Neural progenitor cell (in vitro differentiated cells): ENCODE measurements at regions not wholly inside any gene's neighbourhood (a gene's known extent, or its start where the extent isn't known, plus 50 kb on each side); places are given as distances from the start of the nearest gene placed in this dataset.

ENCODE experiments used
- DNase-seq: peaks from one replicate; pipeline ENCODE4 v3.0.0-alpha.2; 2016; ENCODE audit warnings: low spot score
- H2AFZ ChIP-seq: fragments of 200-600 bp; sonication (generic); replicated peaks from 2 replicates; pipeline ENCODE4 v1.6.1; 2016; ENCODE audit warnings: antibody characterized with exemption
- H3F3A ChIP-seq: fragments of 200-600 bp; sonication (generic); 2 replicates; pipeline ENCODE4 v1.6.1; 2016; ENCODE audit warnings: antibody characterized with exemption, low read depth
- H3K27ac ChIP-seq: fragments of 200-600 bp; sonication (generic); 2 replicates; pipeline ENCODE4 v1.5.1; 2016; ENCODE audit warnings: mild to moderate bottlenecking
- H3K27me3 ChIP-seq: fragments of 200-600 bp; sonication (generic); 2 replicates; pipeline ENCODE4 v1.6.1; 2016; ENCODE audit warnings: mild to moderate bottlenecking, moderate library complexity
- H3K36me3 ChIP-seq: fragments of 200-600 bp; sonication (generic); 2 replicates; pipeline ENCODE4 v1.5.1; 2016
- H3K4me1 ChIP-seq: fragments of 200-600 bp; sonication (generic); 2 replicates; pipeline ENCODE4 v1.6.1; 2016; ENCODE audit warnings: mixed run types
- H3K4me2 ChIP-seq: fragments of 200-600 bp; sonication (generic); 2 replicates; pipeline ENCODE4 v1.6.1; 2016
- H3K4me3 ChIP-seq: fragments of 200-600 bp; sonication (generic); 2 replicates; pipeline ENCODE4 v1.5.1; 2016
- H3K79me2 ChIP-seq: fragments of 200-600 bp; sonication (generic); 2 replicates; pipeline ENCODE4 v1.6.1; 2016; ENCODE audit warnings: low read depth
- H3K9ac ChIP-seq: fragments of 200-600 bp; sonication (generic); 2 replicates; pipeline ENCODE4 v1.6.1; 2016
- H3K9me3 ChIP-seq: fragments of 200-600 bp; sonication (generic); 2 replicates; pipeline ENCODE4 v1.5.1; 2016; ENCODE audit warnings: low read depth
- H4K20me1 ChIP-seq: fragments of 200-600 bp; sonication (generic); 2 replicates; pipeline ENCODE4 v1.6.1; 2016; ENCODE audit warnings: low read depth
- H3K27ac Mint-ChIP-seq: 3 replicates; pipeline ENCODE4 v1.8.0; 2021; ENCODE audit warnings: mixed read lengths
- H3K27me3 Mint-ChIP-seq: 2 replicates; pipeline ENCODE4 v1.8.0; 2022; ENCODE audit warnings: low read depth, mild to moderate bottlenecking, inconsistent platforms, moderate library complexity, mixed read lengths; ENCODE audit not compliant: insufficient read depth
- H3K36me3 Mint-ChIP-seq: 3 replicates; pipeline ENCODE4 v1.8.0; 2021; ENCODE audit warnings: mixed read lengths
- H3K4me1 Mint-ChIP-seq: 3 replicates; pipeline ENCODE4 v1.8.0; 2021; ENCODE audit warnings: mixed read lengths
- H3K4me3 Mint-ChIP-seq: 3 replicates; pipeline ENCODE4 v1.8.0; 2021; ENCODE audit warnings: mild to moderate bottlenecking, moderate library complexity, mixed read lengths
- H3K9me3 Mint-ChIP-seq: 3 replicates; pipeline ENCODE4 v1.8.0; 2020; ENCODE audit warnings: mixed read lengths
- CTCF ChIP-seq: fragments of 200-600 bp; sonication (generic); IDR thresholded peaks from 2 replicates; pipeline ENCODE4 v1.5.1; 2017; ENCODE audit warnings: antibody characterized with exemption, mild to moderate bottlenecking
- EZH2 ChIP-seq: fragments of 200-600 bp; sonication (generic); IDR thresholded peaks from 2 replicates; pipeline ENCODE4 v1.6.1; 2017; ENCODE audit warnings: antibody characterized with exemption, mild to moderate bottlenecking, moderate library complexity
- EZH2phosphoT487 ChIP-seq: fragments of 200-600 bp; sonication (generic); IDR thresholded peaks from 2 replicates; pipeline ENCODE4 v1.6.1; 2017; ENCODE audit warnings: antibody characterized with exemption

GRCh38 chr6:144395014-144395413, 109.9 kb downstream of the UTRN start:
- no peak overlapping the region for H3K4me3 ChIP-seq
- H3F3A ChIP-seq = no peaks in the 10 kb centered on the region
- no peak overlapping the region for H3K27ac ChIP-seq
- no peak overlapping the region for H2AFZ ChIP-seq
- Mint-ChIP-seq H3K36me3 (peaks cover 6% of the 10 kb centered on the region), H3K4me3 (no peak overlapping the region), H3K4me1 (peaks cover 7% of the 10 kb centered on the region), H3K9me3 (peaks cover 10% of the 10 kb centered on the region), H3K27me3 (peaks cover 3% of the 10 kb centered on the region), H3K27ac (no peak overlapping the region)
- H4K20me1 ChIP-seq = no peaks in the 10 kb centered on the region
- H3K4me1 ChIP-seq = no peaks in the 10 kb centered on the region
- H3K79me2 ChIP-seq = no peaks in the 10 kb centered on the region
- no peak for TF ChIP-seq CTCF
- no peak for TF ChIP-seq EZH2phosphoT487
- TF ChIP-seq EZH2 = no peak
- H3K27me3 ChIP-seq = no peaks in the 10 kb centered on the region
- no peak overlapping the region for H3K9ac ChIP-seq
- H3K9me3 ChIP-seq = no peaks in the 10 kb centered on the region
- no peak overlapping the region for H3K4me2 ChIP-seq
- no peaks in the 10 kb centered on the region for H3K36me3 ChIP-seq
- DNase-seq = no peak

DNA sequence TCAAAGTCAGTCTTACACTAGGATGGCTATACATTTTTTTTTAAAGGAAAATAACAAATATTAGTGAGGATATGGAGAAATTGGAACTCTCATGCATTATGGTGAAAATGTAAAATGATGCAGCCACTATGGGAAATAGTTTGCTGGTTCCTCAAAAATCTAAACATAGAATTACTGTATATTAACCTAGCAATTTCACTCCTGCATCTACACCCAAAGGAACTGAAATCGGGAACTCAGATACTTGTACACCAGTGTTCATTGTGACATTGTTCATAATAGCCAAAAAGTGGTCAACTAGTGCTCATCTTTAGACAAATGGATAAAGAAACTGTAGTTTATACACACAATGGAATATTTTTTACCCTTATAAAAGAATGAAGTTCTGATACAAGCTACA, 110.7 kb downstream of the UTRN start:
- Histone ChIP-seq H3K4me1 (no peaks in the 10 kb centered on the region), H3K27ac (no peak overlapping the region), H3F3A (no peaks in the 10 kb centered on the region), H3K79me2 (no peaks in the 10 kb centered on the region), H3K36me3 (no peaks in the 10 kb centered on the region), H3K9ac (no peak overlapping the region), H3K9me3 (no peaks in the 10 kb centered on the region), H4K20me1 (no peaks in the 10 kb centered on the region), H3K4me2 (no peak overlapping the region), H3K27me3 (no peaks in the 10 kb centered on the region), H3K4me3 (no peak overlapping the region), H2AFZ (no peak overlapping the region)
- peaks cover 6% of the 10 kb centered on the region for H3K36me3 Mint-ChIP-seq
- H3K9me3 Mint-ChIP-seq = peaks cover 10% of the 10 kb centered on the region
- no peaks in the 10 kb centered on the region for H3K4me1 Mint-ChIP-seq
- H3K27ac Mint-ChIP-seq = no peak overlapping the region
- no peak for DNase-seq
- H3K27me3 Mint-ChIP-seq = peaks cover 3% of the 10 kb centered on the region
- H3K4me3 Mint-ChIP-seq = no peak overlapping the region
- TF ChIP-seq EZH2 (no peak), EZH2phosphoT487 (no peak), CTCF (no peak)

GRCh38 chr6:144397141-144397540, 112.0 kb downstream of the UTRN start:
- peaks cover 3% of the 10 kb centered on the region for H3K27me3 Mint-ChIP-seq
- H3K79me2 ChIP-seq = no peaks in the 10 kb centered on the region

More at GRCh38 chr6:144397141-144397540, 112.0 kb downstream of the UTRN start:
- Histone ChIP-seq H3F3A (no peaks in the 10 kb centered on the region), H4K20me1 (no peaks in the 10 kb centered on the region), H3K27ac (no peak overlapping the region), H3K4me1 (no peaks in the 10 kb centered on the region), H3K4me2 (no peak overlapping the region), H3K27me3 (no peaks in the 10 kb centered on the region), H3K9ac (no peak overlapping the region), H3K36me3 (no peaks in the 10 kb centered on the region), H3K4me3 (no peak overlapping the region), H2AFZ (no peak overlapping the region), H3K9me3 (no peaks in the 10 kb centered on the region)
- DNase-seq = no peak
- Mint-ChIP-seq H3K27ac (no peak overlapping the region), H3K9me3 (peaks cover 10% of the 10 kb centered on the region), H3K4me3 (no peak overlapping the region), H3K36me3 (peaks cover 6% of the 10 kb centered on the region), H3K4me1 (no peaks in the 10 kb centered on the region)
- TF ChIP-seq EZH2phosphoT487 (no peak), CTCF (no peak), EZH2 (no peak)
